ENCODE measurements at regions not wholly inside any gene's neighbourhood (a gene's known extent, or its start where the extent isn't known, plus 50 kb on each side); places are given as distances from the start of the nearest gene placed in this dataset.
A peak's percentile ranks its signal among the peaks of the same experiment; 100 is the strongest.

DNA sequence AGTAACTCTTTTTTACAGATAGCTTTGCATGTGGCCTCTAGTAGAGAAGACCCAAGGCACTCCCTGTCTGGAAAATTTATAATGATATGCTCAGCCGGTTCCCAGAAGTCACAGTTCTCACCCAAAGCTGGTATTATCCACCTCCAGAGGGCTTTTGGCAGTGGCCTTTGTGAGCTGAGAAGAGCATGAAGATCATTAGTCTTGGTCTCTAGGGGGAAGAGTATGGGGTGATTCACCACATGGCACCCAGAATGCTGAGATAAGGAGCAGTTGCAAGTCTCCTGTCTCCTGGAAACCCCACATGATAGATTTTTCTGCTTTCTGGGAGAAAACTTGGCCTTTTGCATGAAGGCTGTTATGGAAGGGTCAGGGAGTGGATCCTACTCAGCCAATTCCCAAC, 75.4 kb upstream of the PRPS1 start:
- DNase-seq: no peak
- Histone ChIP-seq H2AK5ac (ENCODE audit: low read length) (no peak overlapping the region), H3K23ac (ENCODE audit: low read length) (no peak overlapping the region), H3K4me1 (ENCODE audit: control insufficient read depth in 1 of 2, insufficient read depth in 2 of 2, low read length in 2 of 2) (peaks cover 2 to 3% of the 10 kb centered on the region in 2 experiments), H3K9me3 (ENCODE audit: insufficient read depth, low read depth, low read length) (no peaks in the 10 kb centered on the region), H3K14ac (ENCODE audit: low read length) (no peak overlapping the region), H3K79me1 (ENCODE audit: low read length) (no peaks in the 10 kb centered on the region), H3K4me2 (ENCODE audit: low read length) (no peak overlapping the region), H4K8ac (ENCODE audit: low read depth, low read length) (no peak overlapping the region), H3K79me2 (ENCODE audit: control insufficient read depth, insufficient read depth, low read length, poor library complexity) (no peaks in the 10 kb centered on the region), H3K9ac (ENCODE audit: low read length) (no peak overlapping the region), H3K4me3 (ENCODE audit: low read depth, low read length) (no peak overlapping the region), H2BK5ac (ENCODE audit: low read depth, low read length, poor library complexity) (no peak overlapping the region), H3K27ac (ENCODE audit: low read depth, low read length) (no peak overlapping the region), H3K4ac (ENCODE audit: low read depth, low read length) (no peak overlapping the region), H3K18ac (ENCODE audit: low read length) (no peak overlapping the region), H4K12ac (ENCODE audit: low read depth, low read length) (no peak overlapping the region), H2AFZ (ENCODE audit: insufficient read depth, low read length, poor library complexity) (no peak overlapping the region), H3K27me3 (ENCODE audit: insufficient read depth, low read length) (no peaks in the 10 kb centered on the region), H2BK12ac (ENCODE audit: low read length) (no peak overlapping the region), H3K36me3 (ENCODE audit: control insufficient read depth in 1 of 2, insufficient read depth in 2 of 2, low read length in 2 of 2) (no peaks in the 10 kb centered on the region), H2BK120ac (ENCODE audit: insufficient read depth, low read length, poor library complexity) (no peak overlapping the region), H4K91ac (ENCODE audit: low read depth, low read length) (no peak overlapping the region)
- WGBS (ENCODE audit: extremely low coverage, insufficient coverage, insufficient read length): no CpG with 5 or more reads among the region's 1 CpG

DNA sequence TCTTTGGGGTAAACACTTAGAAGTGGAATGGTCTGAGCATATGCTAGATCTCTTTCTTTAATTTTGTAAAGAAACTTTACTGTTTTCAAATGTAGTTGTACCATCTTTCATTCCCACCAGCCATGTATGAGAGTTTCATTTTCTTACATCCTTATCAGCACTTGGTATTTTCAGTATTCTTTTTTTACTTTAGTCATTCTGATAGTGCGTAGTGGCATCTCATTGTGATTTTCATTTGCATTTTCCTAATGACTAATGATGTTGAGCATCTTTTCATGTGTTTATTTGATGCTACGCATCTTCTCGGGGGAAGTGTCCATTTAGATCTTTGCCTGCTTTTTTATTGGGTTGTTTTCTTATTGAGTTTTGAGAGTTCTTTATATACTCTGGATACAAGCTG, 71.3 kb upstream of the PRPS1 start:
- WGBS (ENCODE audit: extremely low coverage, insufficient coverage, insufficient read length): no CpG with 5 or more reads among the region's 3 CpGs
- no peak overlapping the region for H2AFZ ChIP-seq (ENCODE audit: insufficient read depth, low read length, poor library complexity)
- H4K8ac ChIP-seq (ENCODE audit: low read depth, low read length): no peak overlapping the region
- H2AK5ac ChIP-seq (ENCODE audit: low read length): no peak overlapping the region
- H2BK120ac ChIP-seq (ENCODE audit: insufficient read depth, low read length, poor library complexity): no peak overlapping the region
- H4K12ac ChIP-seq (ENCODE audit: low read depth, low read length): no peak overlapping the region
- H3K14ac ChIP-seq (ENCODE audit: low read length): no peak overlapping the region
- no peak overlapping the region for H3K9ac ChIP-seq (ENCODE audit: low read length)
- no peak overlapping the region for H3K4me2 ChIP-seq (ENCODE audit: low read length)
- no peak overlapping the region for H3K4ac ChIP-seq (ENCODE audit: low read depth, low read length)
- no peak overlapping the region for H3K27ac ChIP-seq (ENCODE audit: low read depth, low read length)
- H3K18ac ChIP-seq (ENCODE audit: low read length): no peak overlapping the region
- peaks cover under 1% of the 10 kb centered on the region for H3K79me1 ChIP-seq (ENCODE audit: low read length)
- no peaks in the 10 kb centered on the region for H3K9me3 ChIP-seq (ENCODE audit: insufficient read depth, low read depth, low read length)
- H3K4me1 ChIP-seq (ENCODE audit: control insufficient read depth in 1 of 2, insufficient read depth in 2 of 2, low read length in 2 of 2): peaks cover 10% of the 10 kb centered on the region in 2 experiments
- H2BK12ac ChIP-seq (ENCODE audit: low read length): no peak overlapping the region
- no peak overlapping the region for H3K23ac ChIP-seq (ENCODE audit: low read length)
- H3K4me3 ChIP-seq (ENCODE audit: low read depth, low read length): no peak overlapping the region
- H3K27me3 ChIP-seq (ENCODE audit: insufficient read depth, low read length): no peaks in the 10 kb centered on the region
- no peak overlapping the region for H4K91ac ChIP-seq (ENCODE audit: low read depth, low read length)
- no peak for DNase-seq
- H3K36me3 ChIP-seq (ENCODE audit: control insufficient read depth in 1 of 2, insufficient read depth in 2 of 2, low read length in 2 of 2): no peaks in the 10 kb centered on the region
- no peak overlapping the region for H2BK5ac ChIP-seq (ENCODE audit: low read depth, low read length, poor library complexity)
- no peaks in the 10 kb centered on the region for H3K79me2 ChIP-seq (ENCODE audit: control insufficient read depth, insufficient read depth, low read length, poor library complexity)

- Histone ChIP-seq H3K9ac (ENCODE audit: low read length) (no peak overlapping the region), H2BK12ac (ENCODE audit: low read length) (no peak overlapping the region), H3K36me3 (ENCODE audit: control insufficient read depth in 1 of 2, insufficient read depth in 2 of 2, low read length in 2 of 2) (no peaks in the 10 kb centered on the region), H2BK5ac (ENCODE audit: low read depth, low read length, poor library complexity) (no peak overlapping the region), H3K4me1 (ENCODE audit: control insufficient read depth in 1 of 2, insufficient read depth in 2 of 2, low read length in 2 of 2) (peaks cover 28 to 31% of the 10 kb centered on the region in 2 experiments), H3K18ac (ENCODE audit: low read length) (no peak overlapping the region), H3K79me1 (ENCODE audit: low read length) (peaks cover 14% of the 10 kb centered on the region), H4K8ac (ENCODE audit: low read depth, low read length) (no peak overlapping the region), H3K27me3 (ENCODE audit: insufficient read depth, low read length) (no peaks in the 10 kb centered on the region), H3K4me2 (ENCODE audit: low read length) (no peak overlapping the region), H4K91ac (ENCODE audit: low read depth, low read length) (no peak overlapping the region), H3K4ac (ENCODE audit: low read depth, low read length) (no peak overlapping the region), H2AK5ac (ENCODE audit: low read length) (no peak overlapping the region), H2BK120ac (ENCODE audit: insufficient read depth, low read length, poor library complexity) (no peak overlapping the region), H3K79me2 (ENCODE audit: control insufficient read depth, insufficient read depth, low read length, poor library complexity) (no peaks in the 10 kb centered on the region), H3K9me3 (ENCODE audit: insufficient read depth, low read depth, low read length) (no peaks in the 10 kb centered on the region), H3K23ac (ENCODE audit: low read length) (no peak overlapping the region), H2AFZ (ENCODE audit: insufficient read depth, low read length, poor library complexity) (no peak overlapping the region), H3K14ac (ENCODE audit: low read length) (no peak overlapping the region), H3K4me3 (ENCODE audit: low read depth, low read length) (no peak overlapping the region), H4K12ac (ENCODE audit: low read depth, low read length) (no peak overlapping the region), H3K27ac (ENCODE audit: low read depth, low read length) (no peak overlapping the region)
- peak; percentile 25 to 52 for DNase-seq
Observed at GRCh38 chrX:107559506-107559905, 68.8 kb upstream of the PRPS1 start.

DNA sequence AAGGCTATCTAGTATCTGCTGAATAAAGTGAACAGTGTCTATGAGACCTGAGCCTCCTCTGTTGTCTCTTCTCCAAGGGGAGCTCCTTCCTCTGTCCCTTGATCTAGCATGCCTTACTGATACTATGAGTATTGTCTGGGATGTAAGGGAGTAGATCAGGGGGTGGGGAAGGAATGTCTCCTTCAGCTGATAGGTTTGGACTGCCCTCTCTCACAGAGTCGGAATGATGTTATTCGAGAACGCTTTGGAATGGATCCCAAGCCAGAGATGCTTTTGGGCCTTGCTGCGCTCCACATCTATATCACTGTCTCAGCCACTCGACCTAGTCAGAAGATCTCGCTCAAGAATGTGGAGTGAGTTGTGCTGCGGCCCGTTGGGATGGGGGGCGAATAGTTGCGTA, 68.3 kb upstream of the PRPS1 start:
- Histone ChIP-seq H3K9me3 (ENCODE audit: insufficient read depth, low read depth, low read length) (no peaks in the 10 kb centered on the region), H4K8ac (ENCODE audit: low read depth, low read length) (no peak overlapping the region), H2AFZ (ENCODE audit: insufficient read depth, low read length, poor library complexity) (no peak overlapping the region), H3K79me1 (ENCODE audit: low read length) (peaks cover 17% of the 10 kb centered on the region), H3K4me2 (ENCODE audit: low read length) (no peak overlapping the region), H3K4ac (ENCODE audit: low read depth, low read length) (no peak overlapping the region), H3K18ac (ENCODE audit: low read length) (no peak overlapping the region), H4K12ac (ENCODE audit: low read depth, low read length) (no peak overlapping the region), H2BK120ac (ENCODE audit: insufficient read depth, low read length, poor library complexity) (no peak overlapping the region), H3K79me2 (ENCODE audit: control insufficient read depth, insufficient read depth, low read length, poor library complexity) (no peaks in the 10 kb centered on the region), H3K9ac (ENCODE audit: low read length) (no peak overlapping the region), H2BK12ac (ENCODE audit: low read length) (no peak overlapping the region), H3K23ac (ENCODE audit: low read length) (no peak overlapping the region), H3K27ac (ENCODE audit: low read depth, low read length) (no peak overlapping the region), H2BK5ac (ENCODE audit: low read depth, low read length, poor library complexity) (no peak overlapping the region), H4K91ac (ENCODE audit: low read depth, low read length) (peak overlapping the region; percentile 6), H2AK5ac (ENCODE audit: low read length) (no peak overlapping the region), H3K14ac (ENCODE audit: low read length) (no peak overlapping the region), H3K36me3 (ENCODE audit: control insufficient read depth in 1 of 2, insufficient read depth in 2 of 2, low read length in 2 of 2) (no peaks in the 10 kb centered on the region), H3K27me3 (ENCODE audit: insufficient read depth, low read length) (no peaks in the 10 kb centered on the region), H3K4me1 (ENCODE audit: control insufficient read depth in 1 of 2, insufficient read depth in 2 of 2, low read length in 2 of 2) (peaks cover 32 to 35% of the 10 kb centered on the region in 2 experiments), H3K4me3 (ENCODE audit: low read depth, low read length) (no peak overlapping the region)
- no CpG with 5 or more reads among the region's 10 CpGs for WGBS (ENCODE audit: extremely low coverage, insufficient coverage, insufficient read length)
- DNase-seq: peak; percentile 3 to 54
